Peyer's patch (tissue), 4 donors: ENCODE measurements at regions not wholly inside any gene's neighbourhood (a gene's known extent, or its start where the extent isn't known, plus 50 kb on each side); places are given as distances from the start of the nearest gene placed in this dataset.

Experiments used
- POLR2A ChIP-seq, 2 donors: fragments of 450-650 bp; IDR thresholded peaks; one replicate each; pipeline ENCODE4 v1.5.1; 2017; ENCODE audit warnings: antibody characterized with exemption in 2 of 2, mild to moderate bottlenecking in 2 of 2, moderate library complexity in 2 of 2
- TF ChIP-seq, protein P1 (sequence below), 6 experiments: fragments of 450-650 bp in 4 of 6; fragments of 200-600 bp in 2 of 6; sonication (generic) in 1 of 6; IDR thresholded peaks; one replicate each; pipeline ENCODE4 v1.5.1; 2017 to 2019; ENCODE audit warnings: antibody characterized with exemption in 6 of 6, mild to moderate bottlenecking in 3 of 6, moderate library complexity in 1 of 6

DNA sequence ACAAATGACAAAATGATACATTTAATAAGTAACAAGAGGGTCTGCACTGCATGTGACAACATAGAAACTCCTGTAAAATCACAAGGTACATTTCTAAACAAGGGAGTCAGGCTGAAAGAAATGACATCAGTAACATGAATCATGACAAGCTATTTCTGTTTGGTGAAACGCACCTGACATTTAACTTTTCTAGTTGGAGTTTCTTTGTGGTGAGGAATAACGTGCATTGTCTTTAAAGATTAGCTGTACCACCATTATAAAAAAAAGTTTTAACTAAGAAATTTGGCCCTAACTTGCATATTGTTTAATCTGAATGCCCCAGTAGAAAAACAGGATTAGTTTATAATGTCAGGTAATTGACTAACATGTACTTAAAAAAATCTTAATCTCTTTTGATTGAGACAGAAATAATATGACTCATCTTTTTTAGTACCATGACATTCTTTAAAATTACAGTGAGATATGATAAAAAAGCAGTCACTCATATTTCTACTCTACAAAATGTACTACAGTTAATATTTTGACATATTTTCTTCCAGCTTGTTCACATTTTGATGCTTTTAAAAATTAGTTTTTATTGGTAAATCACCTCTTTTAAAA, 418.2 kb downstream of the KLF12 start:
- TF ChIP-seq, protein P1, sequence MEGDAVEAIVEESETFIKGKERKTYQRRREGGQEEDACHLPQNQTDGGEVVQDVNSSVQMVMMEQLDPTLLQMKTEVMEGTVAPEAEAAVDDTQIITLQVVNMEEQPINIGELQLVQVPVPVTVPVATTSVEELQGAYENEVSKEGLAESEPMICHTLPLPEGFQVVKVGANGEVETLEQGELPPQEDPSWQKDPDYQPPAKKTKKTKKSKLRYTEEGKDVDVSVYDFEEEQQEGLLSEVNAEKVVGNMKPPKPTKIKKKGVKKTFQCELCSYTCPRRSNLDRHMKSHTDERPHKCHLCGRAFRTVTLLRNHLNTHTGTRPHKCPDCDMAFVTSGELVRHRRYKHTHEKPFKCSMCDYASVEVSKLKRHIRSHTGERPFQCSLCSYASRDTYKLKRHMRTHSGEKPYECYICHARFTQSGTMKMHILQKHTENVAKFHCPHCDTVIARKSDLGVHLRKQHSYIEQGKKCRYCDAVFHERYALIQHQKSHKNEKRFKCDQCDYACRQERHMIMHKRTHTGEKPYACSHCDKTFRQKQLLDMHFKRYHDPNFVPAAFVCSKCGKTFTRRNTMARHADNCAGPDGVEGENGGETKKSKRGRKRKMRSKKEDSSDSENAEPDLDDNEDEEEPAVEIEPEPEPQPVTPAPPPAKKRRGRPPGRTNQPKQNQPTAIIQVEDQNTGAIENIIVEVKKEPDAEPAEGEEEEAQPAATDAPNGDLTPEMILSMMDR (IDR thresholded peaks at IDR 0.05), result no peak
- TF ChIP-seq POLR2A (IDR thresholded peaks at IDR 0.05), result no peak
